HG03108 (cell line): ENCODE measurements at regions not wholly inside any gene's neighbourhood (a gene's known extent, or its start where the extent isn't known, plus 50 kb on each side); places are given as distances from the start of the nearest gene placed in this dataset.

ENCODE experiments used
- ATAC-seq: cut with Tn5 transposase; IDR thresholded peaks from one replicate; pipeline ENCODE4 v1.9.1; 2021; ENCODE audit warnings: moderate library complexity; ENCODE audit not compliant: unreplicated experiment

DNA sequence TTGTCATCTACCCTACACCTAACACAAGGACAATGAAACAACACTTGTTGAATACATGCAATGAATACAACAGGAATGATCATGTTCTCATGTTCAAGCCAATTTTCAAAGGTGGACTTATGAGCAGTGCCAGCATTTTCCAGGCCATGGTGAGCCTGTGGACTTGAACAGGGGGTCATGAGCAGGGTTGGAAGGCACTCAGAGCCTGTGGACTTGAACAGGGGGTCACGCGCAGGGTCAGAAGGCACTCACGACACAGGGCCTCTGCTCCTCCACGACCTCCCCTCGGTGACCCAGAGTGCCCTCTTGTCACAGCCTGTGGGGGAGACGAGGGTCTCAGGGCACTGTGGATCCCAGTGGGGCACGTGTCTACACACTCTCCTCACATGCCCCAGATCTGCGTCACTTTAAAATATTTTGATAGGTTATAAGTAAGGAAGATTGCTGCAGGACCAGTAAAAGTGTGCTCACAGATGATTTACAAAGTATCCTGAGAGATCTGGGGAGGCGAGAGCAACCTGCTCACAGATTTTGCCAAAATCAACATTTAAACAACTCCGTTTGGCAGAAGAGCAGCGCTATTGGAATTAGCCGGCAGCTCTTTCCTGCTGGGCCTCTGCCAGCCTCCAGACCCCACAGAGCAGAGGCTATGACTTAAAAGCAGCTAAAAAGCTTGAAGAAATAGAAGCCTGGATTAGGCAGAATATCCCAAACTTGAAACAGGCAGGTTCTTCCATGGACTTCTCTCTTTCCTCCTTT is 121.9 kb downstream of the TMEM18 start:
- no peak for ATAC-seq

- ATAC-seq: no peak
Observed at GRCh38 chr2:554444-554843, 122.8 kb downstream of the TMEM18 start.

GRCh38 chr2:552906-553305 is 124.3 kb downstream of the TMEM18 start:
- no peak for ATAC-seq

- no peak for ATAC-seq
Observed at GRCh38 chr2:551621-552020, 125.6 kb downstream of the TMEM18 start.

DNA sequence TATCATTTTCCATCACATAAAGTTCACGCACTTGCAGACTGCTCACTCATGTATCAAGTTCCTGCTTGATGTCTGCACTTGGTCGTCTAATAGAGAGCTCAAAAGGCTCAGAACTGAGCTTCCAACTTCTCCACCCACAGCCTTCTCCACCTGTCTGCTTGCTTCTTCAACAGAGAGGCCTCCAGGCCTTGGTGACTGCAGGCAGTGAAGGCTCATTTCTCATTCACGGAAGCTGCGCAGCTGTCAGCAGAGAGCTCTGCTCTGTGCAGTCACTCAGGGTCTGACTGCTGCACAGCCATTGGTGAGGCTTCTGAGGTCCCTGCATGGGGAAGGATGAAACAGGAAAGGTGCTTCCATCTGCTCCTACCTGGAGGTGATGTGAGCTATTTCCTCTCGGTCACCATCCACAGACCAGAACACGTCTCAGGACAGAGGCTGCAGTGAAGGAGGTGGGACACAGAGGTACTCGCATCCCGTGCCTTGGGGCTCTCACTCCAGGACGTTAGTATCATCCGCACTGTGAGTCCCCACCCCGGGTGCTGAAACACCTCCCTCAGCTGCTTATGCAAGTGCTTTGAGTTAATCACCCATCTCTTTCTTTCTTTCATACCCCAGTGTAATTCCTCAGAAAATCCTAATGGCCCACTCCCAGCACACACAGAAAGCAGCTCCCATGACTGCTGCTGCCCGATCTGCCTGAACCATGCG is 126.2 kb downstream of the TMEM18 start:
- ATAC-seq: no peak

GRCh38 chr2:545711-546650 is 131.2 kb downstream of the TMEM18 start:
- ATAC-seq: no peak

DNA sequence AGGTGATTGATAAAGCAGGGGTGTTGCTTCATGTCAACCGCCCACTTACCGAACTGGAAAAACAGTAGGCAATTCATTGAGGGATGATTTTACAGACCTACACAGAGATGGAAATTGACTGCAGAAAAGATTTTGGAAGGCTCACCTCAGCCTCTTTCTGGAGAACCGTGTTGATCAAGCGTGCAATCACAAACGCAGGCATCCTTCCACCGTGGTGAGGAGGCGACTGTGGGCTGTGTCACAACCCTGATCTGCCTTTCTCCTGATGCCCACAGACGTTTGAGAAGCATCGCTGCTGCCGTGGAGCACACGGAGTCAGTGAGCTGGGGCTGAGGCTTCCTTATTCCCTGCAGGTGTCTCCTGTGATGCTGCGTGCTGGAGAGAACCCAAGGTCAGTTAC is 132.0 kb downstream of the TMEM18 start:
- ATAC-seq: no peak

GRCh38 chr2:538646-539045 is 138.6 kb downstream of the TMEM18 start:
- ATAC-seq: no peak

- ATAC-seq: no peak
Observed at GRCh38 chr2:535222-535621, 142.0 kb downstream of the TMEM18 start.

GRCh38 chr2:529852-530251 is 147.4 kb downstream of the TMEM18 start:
- no peak for ATAC-seq

GRCh38 chr2:529424-529823 is 147.8 kb downstream of the TMEM18 start:
- ATAC-seq: no peak

- no peak for ATAC-seq
Observed at GRCh38 chr2:527581-527980, 149.6 kb downstream of the TMEM18 start.

DNA sequence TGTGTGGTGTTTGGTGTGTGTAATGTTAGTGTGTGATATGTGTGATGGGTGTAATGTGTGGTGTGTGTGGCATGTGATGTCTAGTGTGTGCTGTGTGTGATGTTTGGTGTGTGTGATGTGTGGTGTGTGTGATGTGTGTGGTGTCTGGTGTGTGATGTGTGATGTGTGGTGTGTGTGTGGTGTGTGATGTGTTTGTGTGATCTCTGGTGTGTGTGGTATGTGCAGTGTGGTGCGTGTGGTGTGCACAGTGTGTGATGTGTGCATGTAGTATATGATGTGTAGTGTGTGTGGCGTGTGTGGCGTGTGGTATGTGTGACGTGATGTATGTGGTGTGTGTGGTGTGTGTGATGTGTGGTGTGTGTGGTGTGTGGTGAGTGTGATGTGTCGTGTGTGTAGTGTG is 150.3 kb downstream of the TMEM18 start:
- no peak for ATAC-seq

DNA sequence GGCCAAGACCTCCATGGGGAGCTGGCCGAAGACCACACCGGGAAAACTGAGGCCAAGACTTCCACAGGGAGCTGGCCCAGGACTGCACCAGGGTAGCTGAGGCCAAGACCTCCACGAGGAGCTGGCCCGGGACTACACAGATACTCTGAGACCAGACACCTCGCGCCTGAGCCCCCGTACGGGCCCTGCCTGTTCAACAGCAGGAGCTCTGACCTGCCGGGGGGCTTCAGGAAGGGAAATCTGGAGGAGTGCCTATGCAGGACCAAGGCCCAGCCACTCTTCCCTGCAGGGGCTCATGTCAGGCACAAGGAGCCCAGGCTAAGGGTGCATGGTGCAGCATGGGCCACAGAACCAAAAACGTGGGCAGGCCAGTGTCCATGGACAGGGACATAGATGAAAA is 151.6 kb downstream of the TMEM18 start:
- no peak for ATAC-seq

DNA sequence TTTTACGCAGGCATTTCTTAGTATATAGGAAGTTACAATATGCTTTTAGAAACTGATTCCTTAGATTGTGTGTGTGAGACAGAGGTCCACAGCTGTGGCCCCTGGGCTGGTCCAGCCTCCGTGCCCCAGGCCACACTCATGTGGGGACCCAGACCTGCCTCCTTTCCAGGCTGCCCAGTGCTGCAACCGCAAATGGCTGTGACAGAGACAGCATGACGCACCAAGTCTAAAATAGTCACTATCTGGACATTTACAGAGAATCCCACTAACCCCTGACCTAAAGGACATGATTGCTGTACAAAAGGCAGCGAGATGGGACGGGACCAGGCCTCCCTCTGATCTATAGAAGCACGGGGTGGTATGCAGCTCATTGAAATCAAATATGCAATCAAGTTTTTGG is 152.2 kb downstream of the TMEM18 start:
- ATAC-seq: no peak

GRCh38 chr2:524442-524841 is 152.8 kb downstream of the TMEM18 start:
- ATAC-seq: no peak

- ATAC-seq: no peak
Observed at GRCh38 chr2:523698-524270, 153.4 kb downstream of the TMEM18 start.

- ATAC-seq: no peak
Observed at GRCh38 chr2:522776-523175, 154.4 kb downstream of the TMEM18 start.

GRCh38 chr2:521853-522530 is 155.2 kb downstream of the TMEM18 start:
- no peak for ATAC-seq

DNA sequence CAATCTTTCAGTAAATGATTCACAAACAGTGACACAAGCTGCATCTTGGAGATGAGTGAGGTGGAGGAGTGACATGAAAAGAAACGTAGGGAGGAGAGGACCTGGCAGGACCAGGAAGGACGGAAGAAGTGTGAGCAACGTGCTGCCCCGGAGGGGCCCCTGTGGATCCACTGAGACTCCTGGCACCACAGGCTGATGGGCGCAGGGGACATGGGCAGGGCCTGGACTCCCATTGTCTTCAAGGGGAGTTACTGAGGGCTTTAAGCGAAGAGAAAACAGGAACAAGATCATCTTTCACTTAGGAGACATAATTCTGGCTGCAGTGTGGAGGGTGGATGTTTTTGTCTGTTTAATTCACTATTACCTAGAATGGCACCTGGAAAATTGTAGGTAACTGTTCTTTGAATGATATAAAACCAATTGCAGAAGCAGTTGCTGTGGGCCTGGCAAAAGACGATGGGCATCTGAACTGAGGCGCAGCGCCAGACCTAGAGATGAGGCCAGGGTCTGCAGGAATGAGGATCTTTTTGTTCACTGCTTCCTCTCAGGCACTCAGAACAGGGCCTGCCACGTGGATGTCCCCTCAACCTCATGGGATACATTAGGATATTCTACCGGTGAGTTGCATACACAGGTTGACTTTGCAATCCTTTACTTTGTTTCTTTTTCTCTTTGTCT is 156.4 kb downstream of the TMEM18 start:
- ATAC-seq: no peak
